ENCODE measurements at regions not wholly inside any gene's neighbourhood (a gene's known extent, or its start where the extent isn't known, plus 50 kb on each side); places are given as distances from the start of the nearest gene placed in this dataset.
A peak's percentile ranks its signal among the peaks of the same experiment; 100 is the strongest.
"Not testable (repeated sequence)": the region's sequence is repeated elsewhere in the genome, so short reads cannot be mapped to it uniquely, and the experiment has no call there.

DNA sequence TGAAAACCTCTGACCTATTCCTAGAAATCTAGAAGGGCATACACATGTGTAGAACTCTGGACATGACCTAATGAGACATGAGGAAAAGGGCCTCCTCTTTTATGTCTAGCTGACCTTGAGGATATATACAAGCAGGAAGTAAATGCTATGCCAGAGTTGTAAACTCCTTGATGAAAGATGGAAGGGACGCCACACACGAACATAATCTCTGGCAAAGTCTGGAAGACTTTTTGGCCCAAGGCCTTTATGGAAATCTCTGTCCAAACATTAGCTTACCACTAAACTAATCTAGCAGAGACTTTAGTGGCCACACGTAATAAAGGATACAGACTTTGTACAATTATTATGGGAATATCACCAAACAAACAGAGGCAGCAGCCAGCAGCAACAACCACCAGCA lies 138.1 kb upstream of the THSD7A start:
- DNase-seq (ENCODE audit: low read depth, low spot score), result no peak
- in situ Hi-C loops (cut with HindIII; ENCODE audit: low pct_unique_long_range_greater_than_20kb, low sequenced_read_pairs), result no loop called here

DNA sequence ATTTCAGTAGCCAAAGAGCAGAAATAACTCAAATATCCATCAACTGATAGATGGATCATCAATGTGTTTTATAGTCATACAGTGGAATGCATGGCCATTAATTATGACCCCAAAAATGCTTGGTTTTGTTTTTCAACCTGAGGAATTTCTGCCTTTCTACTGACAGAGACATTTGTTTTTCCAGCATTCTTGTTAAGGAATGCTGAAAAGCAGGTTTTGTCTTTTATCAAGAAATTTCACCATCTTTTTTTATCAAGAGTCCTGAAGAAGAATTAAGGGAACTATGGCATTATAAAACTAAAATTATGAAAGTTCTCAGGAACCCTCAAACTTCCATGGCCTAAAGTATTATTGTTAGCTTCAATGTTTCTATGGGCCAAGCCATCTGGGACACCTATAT lies 153.4 kb upstream of the THSD7A start:
- in situ Hi-C loops (cut with HindIII; ENCODE audit: low pct_unique_long_range_greater_than_20kb, low sequenced_read_pairs), result no loop called here
- DNase-seq (ENCODE audit: low read depth, low spot score), result no peak

DNA sequence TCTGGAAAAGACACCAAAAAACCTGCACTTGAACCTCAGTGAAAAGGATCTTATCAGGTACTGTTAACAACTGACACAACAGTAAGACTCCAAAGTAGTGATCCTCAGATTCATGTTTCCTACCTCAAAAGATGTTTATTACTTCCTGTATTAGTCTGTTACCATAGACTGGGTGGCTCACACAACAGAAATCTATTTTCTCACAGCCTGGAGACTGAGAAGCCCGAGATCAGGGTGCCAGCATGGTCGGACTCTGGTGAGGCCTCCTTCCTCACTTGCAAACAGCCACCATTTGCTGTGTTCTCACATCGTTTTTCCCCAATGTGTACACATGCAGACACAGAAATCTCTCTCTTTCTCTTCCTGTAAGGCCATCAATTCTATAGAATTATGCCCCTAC lies 154.0 kb upstream of the THSD7A start:
- DNase-seq (ENCODE audit: low read depth, low spot score), result no peak
- in situ Hi-C loops (cut with HindIII; ENCODE audit: low pct_unique_long_range_greater_than_20kb, low sequenced_read_pairs), result no loop called here

DNA sequence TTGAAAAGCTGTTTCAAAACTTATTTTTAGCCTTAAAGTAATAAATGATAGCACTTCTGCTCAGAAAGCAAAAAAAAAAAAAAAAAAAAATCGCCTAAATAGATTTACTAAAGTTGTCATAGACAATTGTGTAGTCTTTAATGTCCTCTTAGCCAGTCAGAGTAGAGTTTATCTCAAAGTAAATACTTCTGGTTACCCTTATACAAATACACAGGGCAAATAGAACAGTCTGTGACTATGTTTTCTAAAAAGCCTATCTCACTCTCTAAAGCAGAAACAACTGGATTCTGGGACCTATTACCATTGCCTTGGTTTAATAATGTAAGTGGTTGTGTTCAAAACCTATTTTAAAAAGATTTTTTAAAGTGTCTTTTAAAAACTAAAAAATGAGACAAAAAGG lies 156.2 kb upstream of the THSD7A start:
- DNase-seq (ENCODE audit: low read depth, low spot score), result no peak
- in situ Hi-C loops (cut with HindIII; ENCODE audit: low pct_unique_long_range_greater_than_20kb, low sequenced_read_pairs), result no loop called here

DNA sequence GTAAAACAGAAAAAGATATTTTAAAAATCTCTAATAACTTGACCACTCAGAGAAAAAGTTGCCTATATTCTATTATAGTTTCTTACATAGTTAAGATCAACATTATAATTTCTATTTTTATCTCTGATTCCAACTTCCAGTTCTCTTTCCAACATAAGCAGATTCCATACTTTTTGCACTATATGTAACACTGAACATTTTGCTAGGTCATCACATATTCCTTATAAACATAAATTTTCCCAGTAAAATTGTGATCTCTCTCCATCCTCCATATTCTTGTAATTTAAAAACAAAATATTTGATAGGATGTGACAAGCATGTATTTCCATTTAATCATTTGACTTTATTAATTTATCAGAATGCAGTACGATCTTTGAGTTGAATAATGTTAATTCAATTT lies 170.4 kb upstream of the THSD7A start:
- DNase-seq (ENCODE audit: low read depth, low spot score), result no peak
- in situ Hi-C loops (cut with HindIII; ENCODE audit: low pct_unique_long_range_greater_than_20kb, low sequenced_read_pairs), result no loop called here

DNA sequence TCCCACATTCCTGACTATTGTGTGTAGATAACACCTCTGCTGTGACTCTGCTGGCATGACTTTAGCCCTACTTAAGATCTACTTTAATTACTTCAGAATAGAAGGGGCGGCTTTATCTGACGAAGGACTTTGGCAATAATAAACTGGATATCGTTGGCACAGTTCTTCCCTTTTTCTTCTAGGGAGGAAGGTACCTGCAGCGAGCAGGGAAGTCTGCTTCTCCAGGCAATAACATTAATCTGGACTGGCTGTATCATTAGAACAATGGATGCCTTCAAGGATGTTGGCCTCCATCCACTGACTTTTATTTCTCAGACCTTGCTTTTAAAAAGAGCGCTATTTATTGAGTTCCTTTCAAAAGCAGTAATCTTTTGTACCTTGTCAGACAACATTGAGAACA lies 172.6 kb upstream of the THSD7A start:
- no peak for DNase-seq (ENCODE audit: low read depth, low spot score)

DNA sequence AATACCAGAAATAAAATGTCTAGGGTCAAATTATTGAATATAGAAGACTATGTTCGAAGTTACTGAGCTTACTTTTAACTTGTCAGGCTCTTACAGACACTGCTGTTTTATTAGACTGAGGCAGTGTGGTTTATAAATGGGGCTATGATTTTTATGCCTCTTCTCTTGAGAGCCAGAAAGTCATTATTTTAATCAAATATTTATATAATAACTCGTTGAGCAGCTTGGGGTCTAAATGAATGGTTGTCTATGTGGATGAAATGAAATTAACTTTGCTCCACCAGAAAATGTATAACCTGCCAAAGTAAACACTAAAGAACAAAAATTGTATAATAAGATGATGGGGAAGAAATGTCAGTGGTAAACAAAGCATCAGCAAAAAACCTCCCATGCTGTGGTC lies 175.6 kb upstream of the THSD7A start:
- in situ Hi-C loops (cut with HindIII; ENCODE audit: low pct_unique_long_range_greater_than_20kb, low sequenced_read_pairs), result no loop called here
- DNase-seq (ENCODE audit: low read depth, low spot score), result no peak

More for the DNA sequence above, 172.6 kb upstream of the THSD7A start:
- in situ Hi-C loops (cut with HindIII; ENCODE audit: low pct_unique_long_range_greater_than_20kb, low sequenced_read_pairs), result no loop called here

DNA sequence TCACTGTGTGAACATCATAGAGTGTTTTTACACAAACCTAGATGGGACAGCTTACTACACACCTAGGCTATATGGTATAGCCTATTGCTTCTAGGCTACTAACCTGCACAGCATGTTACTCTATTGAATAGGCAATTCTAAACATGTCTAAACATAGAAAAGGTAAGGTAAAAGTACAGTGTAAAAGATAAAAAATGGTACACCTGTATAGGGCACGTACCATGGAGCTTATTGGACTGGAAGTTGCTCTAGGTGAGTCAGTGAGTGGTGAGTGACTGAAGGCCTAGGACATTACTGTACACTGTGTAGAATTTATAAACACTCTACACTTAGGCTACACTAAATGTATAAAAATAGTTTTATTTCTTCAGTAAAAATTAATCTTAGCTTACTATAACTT lies 182.0 kb upstream of the THSD7A start:
- no peak for DNase-seq (ENCODE audit: low read depth, low spot score)
- in situ Hi-C loops (cut with HindIII; ENCODE audit: low pct_unique_long_range_greater_than_20kb, low sequenced_read_pairs), result no loop called here

DNA sequence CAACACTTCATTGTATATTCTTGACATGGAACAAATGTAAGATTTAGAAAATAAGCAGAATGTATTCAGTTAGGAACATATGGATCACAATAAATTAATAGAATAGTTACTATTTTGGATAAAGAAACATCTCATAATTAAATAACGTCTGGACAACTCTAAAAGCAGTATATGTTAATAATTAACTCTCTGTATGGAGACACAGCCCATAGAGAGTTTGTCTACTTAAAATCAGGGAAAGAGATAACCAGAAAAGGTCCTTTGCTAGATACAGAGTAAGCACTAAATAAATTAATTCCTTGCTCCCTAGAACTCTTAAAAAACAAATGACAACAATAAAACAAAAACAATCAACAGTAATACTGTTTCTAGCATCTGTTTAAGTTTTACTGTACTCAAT lies 184.4 kb upstream of the THSD7A start:
- no peak for DNase-seq (ENCODE audit: low read depth, low spot score)
- in situ Hi-C loops (cut with HindIII; ENCODE audit: low pct_unique_long_range_greater_than_20kb, low sequenced_read_pairs), result no loop called here

DNA sequence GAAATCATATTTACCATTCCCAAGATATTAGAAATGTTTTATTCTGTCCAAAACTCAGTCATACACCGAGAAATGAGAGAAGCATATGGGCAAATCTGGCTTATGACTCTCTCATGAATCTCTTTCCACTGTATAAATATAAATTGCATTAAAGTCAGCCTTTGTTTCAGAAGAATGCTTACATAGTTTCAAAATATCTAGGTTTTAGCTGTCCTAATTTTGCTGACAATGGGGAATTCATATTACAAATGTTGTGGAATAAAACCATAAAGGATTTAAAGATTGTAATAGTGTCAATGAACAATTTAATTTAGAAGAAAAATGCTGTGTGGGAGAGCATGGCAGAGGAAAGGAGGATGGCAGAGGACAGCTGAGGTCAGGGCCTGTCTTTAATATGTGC lies 185.0 kb upstream of the THSD7A start:
- in situ Hi-C loops (cut with HindIII; ENCODE audit: low pct_unique_long_range_greater_than_20kb, low sequenced_read_pairs), result no loop called here
- DNase-seq (ENCODE audit: low read depth, low spot score), result peak; percentile 10

DNA sequence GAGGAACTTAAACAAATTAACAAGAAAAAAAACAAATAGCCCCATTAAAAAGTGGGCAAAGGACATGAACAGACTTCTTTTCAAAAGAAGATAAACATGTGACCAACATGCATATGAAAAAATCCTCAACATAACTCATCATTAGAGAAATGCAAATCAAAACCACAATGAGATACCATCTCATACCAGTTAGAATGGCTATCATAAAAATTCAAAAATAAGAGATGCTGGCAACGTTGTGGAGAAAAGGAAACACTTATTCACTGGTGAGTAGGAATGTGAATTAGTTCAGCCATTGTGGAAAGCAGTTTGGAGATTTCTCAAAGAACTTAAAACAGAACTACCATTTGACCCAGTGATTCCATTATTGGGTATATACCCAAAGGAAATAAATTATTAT lies 189.1 kb upstream of the TMEM106B start:
- in situ Hi-C loops (cut with HindIII; ENCODE audit: low pct_unique_long_range_greater_than_20kb, low sequenced_read_pairs); DNase-seq (ENCODE audit: low read depth, low spot score): not testable (repeated sequence)

DNA sequence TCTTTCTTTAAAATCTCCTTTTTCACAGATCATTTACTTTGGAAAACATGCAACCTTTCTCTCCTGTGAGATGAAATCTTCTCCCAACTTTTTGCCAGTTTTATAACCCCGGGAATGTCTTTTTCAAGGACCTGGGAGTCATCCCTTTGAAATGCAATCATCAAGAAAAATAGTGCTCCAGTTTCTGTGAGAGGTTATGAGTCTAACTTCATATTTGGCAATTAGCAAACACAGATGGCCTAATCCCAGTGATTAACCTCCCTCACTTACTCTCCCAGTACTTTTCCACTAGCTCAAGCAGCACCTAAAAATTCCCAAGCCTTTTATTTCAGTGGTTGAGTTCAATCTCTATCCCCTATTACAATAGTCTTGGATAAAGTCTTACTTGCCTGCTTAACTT lies 185.8 kb upstream of the TMEM106B start:
- DNase-seq (ENCODE audit: low read depth, low spot score), result no peak
- in situ Hi-C loops (cut with HindIII; ENCODE audit: low pct_unique_long_range_greater_than_20kb, low sequenced_read_pairs), result no loop called here

DNA sequence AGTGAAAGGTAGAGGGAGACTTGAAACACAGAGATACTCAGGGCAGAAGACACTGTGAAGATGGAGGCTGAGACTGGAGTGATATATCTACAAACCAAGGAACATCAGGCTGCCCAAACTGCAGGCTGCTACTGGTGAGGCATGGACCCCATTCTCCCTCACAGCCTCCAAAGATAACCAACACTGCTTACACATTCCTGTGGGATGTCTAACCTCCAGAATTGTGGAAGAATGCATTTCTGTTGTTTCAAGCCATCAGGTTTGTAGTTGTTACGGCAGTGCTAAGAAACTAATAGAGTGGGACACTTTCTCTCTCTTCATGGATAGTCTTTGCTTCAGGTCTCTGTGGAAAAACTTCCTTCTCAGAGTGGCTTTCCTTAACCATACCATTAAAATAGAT lies 182.6 kb upstream of the TMEM106B start:
- no peak for DNase-seq (ENCODE audit: low read depth, low spot score)
- in situ Hi-C loops (cut with HindIII; ENCODE audit: low pct_unique_long_range_greater_than_20kb, low sequenced_read_pairs), result no loop called here

DNA sequence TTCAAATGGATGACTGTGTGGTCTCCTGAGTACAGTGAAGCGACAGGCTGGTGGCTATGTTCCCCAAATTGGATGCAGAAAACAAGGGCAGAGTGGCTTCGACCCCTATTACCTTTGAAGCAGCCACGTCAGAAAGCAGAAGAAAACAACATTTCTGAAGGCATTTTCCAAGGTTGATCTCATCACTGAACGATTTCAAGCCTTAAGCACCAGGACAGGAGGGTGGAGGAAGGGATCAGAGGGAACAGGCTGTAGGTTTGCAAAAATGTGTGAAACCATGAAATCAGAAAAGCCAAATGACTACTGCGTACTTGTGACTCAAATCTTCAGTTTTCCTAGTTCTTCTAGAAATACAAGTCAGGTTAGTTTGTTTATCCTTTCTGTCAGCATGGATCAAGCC lies 181.0 kb upstream of the TMEM106B start:
- no peak for DNase-seq (ENCODE audit: low read depth, low spot score)
- in situ Hi-C loops (cut with HindIII; ENCODE audit: low pct_unique_long_range_greater_than_20kb, low sequenced_read_pairs), result no loop called here

DNA sequence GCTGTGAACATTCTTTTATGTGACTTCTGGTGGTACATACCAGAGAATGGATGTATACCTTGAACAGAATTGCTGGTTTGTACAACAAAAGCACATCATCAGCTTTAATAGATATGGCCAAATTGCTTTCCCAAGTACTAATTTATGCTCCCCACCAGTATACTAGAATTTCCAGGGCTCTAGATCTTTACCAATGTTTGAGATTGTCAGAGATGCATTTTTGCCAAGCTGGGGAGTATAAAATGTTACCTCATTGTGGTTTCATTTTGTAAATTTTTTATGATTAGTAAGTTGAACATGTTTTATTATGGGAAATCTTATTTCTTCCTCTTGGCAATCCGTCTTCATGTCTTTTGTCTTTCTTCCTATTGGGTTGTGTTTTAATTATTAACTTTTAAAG lies 179.9 kb upstream of the TMEM106B start:
- in situ Hi-C loops (cut with HindIII; ENCODE audit: low pct_unique_long_range_greater_than_20kb, low sequenced_read_pairs), result no loop called here
- DNase-seq (ENCODE audit: low read depth, low spot score), result no peak

DNA sequence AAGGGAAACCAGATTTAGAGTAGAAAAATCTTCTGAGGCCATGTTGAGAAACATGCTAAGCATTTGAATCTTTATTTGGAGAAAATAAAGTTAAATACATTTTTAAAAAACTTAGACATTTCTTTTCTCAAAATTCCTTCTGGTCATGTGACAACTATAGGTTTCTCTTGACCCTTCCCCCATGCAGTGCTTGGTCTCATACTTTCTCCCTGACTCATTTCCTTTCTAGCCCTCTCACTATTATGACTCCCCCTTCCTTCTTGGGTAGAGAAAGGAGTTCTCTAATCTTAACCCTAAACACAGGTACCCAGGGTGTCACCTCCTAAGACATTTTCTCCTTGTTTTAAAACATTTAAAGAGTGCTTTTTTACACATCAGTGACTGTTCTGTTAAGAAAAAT lies 179.5 kb upstream of the TMEM106B start:
- in situ Hi-C loops (cut with HindIII; ENCODE audit: low pct_unique_long_range_greater_than_20kb, low sequenced_read_pairs), result no loop called here
- peak; percentile 9 for DNase-seq (ENCODE audit: low read depth, low spot score)

DNA sequence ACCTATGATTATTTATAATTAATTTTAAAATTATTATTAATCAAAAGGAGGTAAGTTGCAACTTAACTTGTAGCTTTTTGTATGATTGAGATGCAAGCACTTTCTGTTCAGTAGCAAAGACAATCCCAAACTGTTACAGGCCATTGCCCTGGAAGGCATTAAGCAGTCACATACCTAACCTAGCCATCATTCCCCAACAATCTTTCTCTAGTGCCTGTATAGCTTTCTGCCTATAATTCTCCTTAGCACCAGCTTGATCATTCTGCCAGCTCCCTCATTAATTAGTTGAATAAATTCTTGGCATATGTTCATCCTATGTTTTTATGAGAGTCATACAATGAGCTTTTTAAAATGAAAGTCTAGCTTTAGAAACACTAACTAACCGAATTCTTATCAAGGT lies 178.9 kb upstream of the TMEM106B start:
- in situ Hi-C loops (cut with HindIII; ENCODE audit: low pct_unique_long_range_greater_than_20kb, low sequenced_read_pairs), result no loop called here
- DNase-seq (ENCODE audit: low read depth, low spot score), result no peak

DNA sequence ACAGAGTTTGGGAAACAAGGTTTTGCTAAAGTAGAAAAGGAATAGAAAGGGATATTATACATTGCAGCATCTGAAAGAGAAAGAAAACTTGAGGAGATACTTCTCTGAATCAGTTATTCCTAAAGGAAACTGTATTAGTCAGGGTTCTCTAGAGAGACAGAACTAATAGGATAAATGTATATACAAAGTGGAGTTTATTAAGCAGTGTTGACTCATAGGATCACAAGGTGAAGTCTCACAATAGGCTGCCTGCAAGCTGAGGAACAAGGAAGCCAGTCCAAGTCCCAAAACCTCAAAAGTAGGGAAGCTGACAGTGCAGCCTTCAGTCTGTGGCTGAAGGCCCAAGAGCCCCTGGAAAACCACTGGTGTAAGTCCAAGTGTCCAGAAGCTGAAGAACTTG lies 167.6 kb upstream of the TMEM106B start:
- DNase-seq (ENCODE audit: low read depth, low spot score); in situ Hi-C loops (cut with HindIII; ENCODE audit: low pct_unique_long_range_greater_than_20kb, low sequenced_read_pairs): not testable (repeated sequence)

DNA sequence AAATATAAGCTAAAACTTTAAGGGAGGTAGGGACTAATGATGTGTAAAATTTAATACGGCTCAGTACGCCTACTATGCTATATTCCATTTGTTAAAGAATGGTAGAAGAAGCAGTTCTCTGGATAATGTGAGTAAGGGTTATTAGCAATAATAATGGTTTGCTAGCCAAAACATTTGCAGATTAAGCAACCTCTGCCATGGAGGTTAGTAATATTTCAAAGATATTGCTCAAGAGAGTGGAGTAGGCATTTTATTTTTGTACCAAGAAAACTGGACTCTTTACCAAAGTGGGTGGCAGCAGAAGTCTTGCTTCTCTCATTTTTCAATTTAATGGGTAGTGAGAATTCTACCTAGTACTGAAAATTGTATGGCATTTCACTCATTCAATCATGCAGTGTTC lies 158.9 kb upstream of the TMEM106B start:
- no peak for DNase-seq (ENCODE audit: low read depth, low spot score)
- in situ Hi-C loops (cut with HindIII; ENCODE audit: low pct_unique_long_range_greater_than_20kb, low sequenced_read_pairs), result no loop called here

DNA sequence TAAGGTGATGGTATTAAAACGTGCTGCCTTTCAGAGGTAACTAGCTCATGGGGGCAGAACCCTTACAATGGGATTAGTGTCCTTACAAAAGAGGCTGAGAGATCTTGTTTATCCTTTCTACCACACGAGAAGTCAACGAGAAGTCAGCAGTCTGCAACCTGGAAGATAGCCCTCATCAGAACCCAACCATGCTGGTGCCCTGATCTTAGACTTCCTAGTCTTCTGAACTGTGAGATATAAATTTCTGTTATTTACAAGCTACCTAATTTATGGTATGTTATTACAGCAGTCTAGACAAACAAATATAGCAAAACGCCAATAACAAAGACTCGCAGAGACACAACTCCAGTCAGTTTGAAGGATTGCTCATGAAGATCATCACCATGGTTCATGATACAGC lies 157.5 kb upstream of the TMEM106B start:
- in situ Hi-C loops (cut with HindIII; ENCODE audit: low pct_unique_long_range_greater_than_20kb, low sequenced_read_pairs), result no loop called here
- no peak for DNase-seq (ENCODE audit: low read depth, low spot score)

DNA sequence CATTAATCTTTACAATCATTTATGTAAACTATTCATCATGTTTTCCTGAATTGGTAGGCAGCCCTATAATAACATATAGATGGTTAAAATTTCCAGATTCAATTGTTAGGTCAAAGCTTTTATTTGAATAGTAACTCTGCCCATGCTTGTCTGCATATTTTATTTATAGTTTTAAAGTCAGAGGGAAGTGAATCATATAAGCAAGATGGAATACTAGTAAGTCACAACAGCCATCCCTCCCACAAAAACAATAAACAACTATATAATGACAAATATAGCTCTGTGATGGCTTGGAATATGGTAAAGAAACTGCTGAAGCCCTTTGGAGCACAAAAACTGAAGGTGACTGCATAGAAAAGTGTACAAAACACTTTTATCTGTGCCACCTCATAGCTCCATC lies 156.3 kb upstream of the TMEM106B start:
- DNase-seq (ENCODE audit: low read depth, low spot score), result no peak
- in situ Hi-C loops (cut with HindIII; ENCODE audit: low pct_unique_long_range_greater_than_20kb, low sequenced_read_pairs), result no loop called here

Measured in SK-MEL-5 (cell line).